SK-N-SH treated with all-trans-retinoic acid at 6 μM for 48 hours (cell line): ENCODE measurements at regions not wholly inside any gene's neighbourhood (a gene's known extent, or its start where the extent isn't known, plus 50 kb on each side); places are given as distances from the start of the nearest gene placed in this dataset.

Source experiments
- ATAC-seq: fragments of 200-7000 bp; cut with Tn5 transposase; 3 replicates; pipeline ENCODE4 v1.9.1; 2020; ENCODE audit warnings: mild to moderate bottlenecking, moderate library complexity
- BACH2 ChIP-seq: fragments of 250-450 bp; sonication (Bioruptor Pico); IDR thresholded peaks from 2 replicates; pipeline ENCODE4 v1.9.0; 2021; ENCODE audit warnings: mild to moderate bottlenecking, borderline replicate concordance
- CSRNP3 ChIP-seq: fragments of 250-450 bp; sonication (Bioruptor Pico); IDR thresholded peaks from 2 replicates; pipeline ENCODE4 v1.5.1; 2021; ENCODE audit warnings: mild to moderate bottlenecking, moderate library complexity
- GLIS3 ChIP-seq: fragments of 250-450 bp; sonication (Bioruptor Pico); IDR thresholded peaks from 2 replicates; pipeline ENCODE4 v1.5.0; 2020; ENCODE audit warnings: mild to moderate bottlenecking, moderate library complexity
- OSR1 ChIP-seq: fragments of 250-450 bp; sonication (Bioruptor Pico); IDR thresholded peaks from 2 replicates; pipeline ENCODE4 v1.8.0; 2022; ENCODE audit warnings: moderate library complexity, mild to moderate bottlenecking, inconsistent platforms
- PATZ1 ChIP-seq: fragments of 250-450 bp; sonication (Bioruptor Pico); IDR thresholded peaks from 2 replicates; pipeline ENCODE4 v1.8.0; 2020; ENCODE audit warnings: mild to moderate bottlenecking, moderate library complexity, borderline replicate concordance
- POU6F1 ChIP-seq: fragments of 250-450 bp; sonication (Bioruptor Pico); IDR thresholded peaks from 2 replicates; pipeline ENCODE4 v1.8.0; 2021; ENCODE audit warnings: low read depth, mild to moderate bottlenecking, moderate library complexity, borderline replicate concordance
- PPARA ChIP-seq: fragments of 250-450 bp; sonication (Bioruptor Pico); IDR thresholded peaks from 2 replicates; pipeline ENCODE4 v1.5.0; 2020; ENCODE audit warnings: mild to moderate bottlenecking, borderline replicate concordance
- SNAI2 ChIP-seq: fragments of 250-450 bp; sonication (Bioruptor Pico); IDR thresholded peaks from 2 replicates; pipeline ENCODE4 v1.5.0; 2020; ENCODE audit warnings: mild to moderate bottlenecking, moderate library complexity
- TCF4 ChIP-seq: fragments of 250-450 bp; sonication (Bioruptor Pico); IDR thresholded peaks from 2 replicates; pipeline ENCODE4 v1.8.0; 2021; ENCODE audit warnings: mild to moderate bottlenecking, moderate library complexity, borderline replicate concordance
- TOX ChIP-seq: fragments of 250-450 bp; sonication (Bioruptor Pico); IDR thresholded peaks from 2 replicates; pipeline ENCODE4 v1.8.0; 2021; ENCODE audit warnings: mild to moderate bottlenecking, moderate library complexity, borderline replicate concordance
- ZC3H10 ChIP-seq: fragments of 250-450 bp; sonication (Bioruptor Pico); IDR thresholded peaks from 2 replicates; pipeline ENCODE4 v1.5.1; 2021; ENCODE audit warnings: mild to moderate bottlenecking, moderate library complexity
- ZFP3 ChIP-seq: fragments of 250-450 bp; sonication (Bioruptor Pico); IDR thresholded peaks from 2 replicates; pipeline ENCODE4 v1.5.0; 2020; ENCODE audit warnings: mild to moderate bottlenecking, moderate library complexity
- ZFP30 ChIP-seq: fragments of 450-650 bp; formaldehyde crosslinking; IDR thresholded peaks from 2 replicates; pipeline ENCODE4 v1.5.0; 2022; ENCODE audit warnings: mild to moderate bottlenecking, moderate library complexity
- ZNF565 ChIP-seq: fragments of 450-650 bp; formaldehyde crosslinking; conservative IDR thresholded peaks from 2 replicates; pipeline ENCODE4 v1.5.0; 2020; ENCODE audit warnings: low read depth, mild to moderate bottlenecking, moderate library complexity
- ZNF70 ChIP-seq: fragments of 450-650 bp; formaldehyde crosslinking; IDR thresholded peaks from 2 replicates; pipeline ENCODE4 v1.5.0; 2020; ENCODE audit warnings: mild to moderate bottlenecking, moderate library complexity
- ZNF8 ChIP-seq: fragments of 450-650 bp; formaldehyde crosslinking; IDR thresholded peaks from 2 replicates; pipeline ENCODE4 v1.5.0; 2020; ENCODE audit warnings: mild to moderate bottlenecking, moderate library complexity
- TF ChIP-seq, protein P1 (sequence below): fragments of 250-450 bp; sonication (Bioruptor Pico); IDR thresholded peaks from 2 replicates; pipeline ENCODE4 v1.5.0; 2020; ENCODE audit warnings: mild to moderate bottlenecking, moderate library complexity
- TF ChIP-seq, protein P2 (sequence below): fragments of 250-450 bp; sonication (Bioruptor Pico); IDR thresholded peaks from 2 replicates; pipeline ENCODE4 v1.5.1; 2020; ENCODE audit warnings: low read depth, mild to moderate bottlenecking, moderate library complexity

- TF ChIP-seq POU6F1 (CRISPR knock-in tag), result no peak
These were observed 489.9 kb upstream of the RAG2 start (continued) for GRCh38 chr11:37087650-37088572.

DNA sequence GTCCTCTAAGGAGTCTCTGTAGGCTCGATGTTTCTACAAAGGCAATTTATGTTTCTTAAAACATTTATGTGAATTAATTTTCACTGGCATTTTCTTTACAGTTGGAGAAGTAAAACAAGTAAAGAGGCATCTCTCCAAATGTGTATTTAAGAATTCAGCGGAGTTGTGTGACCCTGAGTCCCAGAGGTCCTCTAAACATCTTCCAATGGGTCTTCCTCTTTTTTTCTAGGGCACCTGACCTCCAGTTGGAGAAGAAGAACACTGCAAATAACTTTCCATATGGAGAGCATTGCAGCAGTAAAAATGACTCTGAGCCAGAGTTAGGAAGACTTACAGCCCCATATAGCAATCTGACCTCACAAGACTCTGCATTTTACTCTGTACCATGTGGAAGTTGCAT lies 480.5 kb upstream of the RAG2 start:
- TF ChIP-seq ZFP3 (CRISPR knock-in tag), result no peak
- no peak for TF ChIP-seq PPARA
- TF ChIP-seq ZNF565 (CRISPR knock-in tag), result no peak
- TF ChIP-seq PATZ1 (CRISPR knock-in tag), result no peak
- TF ChIP-seq, protein P1, sequence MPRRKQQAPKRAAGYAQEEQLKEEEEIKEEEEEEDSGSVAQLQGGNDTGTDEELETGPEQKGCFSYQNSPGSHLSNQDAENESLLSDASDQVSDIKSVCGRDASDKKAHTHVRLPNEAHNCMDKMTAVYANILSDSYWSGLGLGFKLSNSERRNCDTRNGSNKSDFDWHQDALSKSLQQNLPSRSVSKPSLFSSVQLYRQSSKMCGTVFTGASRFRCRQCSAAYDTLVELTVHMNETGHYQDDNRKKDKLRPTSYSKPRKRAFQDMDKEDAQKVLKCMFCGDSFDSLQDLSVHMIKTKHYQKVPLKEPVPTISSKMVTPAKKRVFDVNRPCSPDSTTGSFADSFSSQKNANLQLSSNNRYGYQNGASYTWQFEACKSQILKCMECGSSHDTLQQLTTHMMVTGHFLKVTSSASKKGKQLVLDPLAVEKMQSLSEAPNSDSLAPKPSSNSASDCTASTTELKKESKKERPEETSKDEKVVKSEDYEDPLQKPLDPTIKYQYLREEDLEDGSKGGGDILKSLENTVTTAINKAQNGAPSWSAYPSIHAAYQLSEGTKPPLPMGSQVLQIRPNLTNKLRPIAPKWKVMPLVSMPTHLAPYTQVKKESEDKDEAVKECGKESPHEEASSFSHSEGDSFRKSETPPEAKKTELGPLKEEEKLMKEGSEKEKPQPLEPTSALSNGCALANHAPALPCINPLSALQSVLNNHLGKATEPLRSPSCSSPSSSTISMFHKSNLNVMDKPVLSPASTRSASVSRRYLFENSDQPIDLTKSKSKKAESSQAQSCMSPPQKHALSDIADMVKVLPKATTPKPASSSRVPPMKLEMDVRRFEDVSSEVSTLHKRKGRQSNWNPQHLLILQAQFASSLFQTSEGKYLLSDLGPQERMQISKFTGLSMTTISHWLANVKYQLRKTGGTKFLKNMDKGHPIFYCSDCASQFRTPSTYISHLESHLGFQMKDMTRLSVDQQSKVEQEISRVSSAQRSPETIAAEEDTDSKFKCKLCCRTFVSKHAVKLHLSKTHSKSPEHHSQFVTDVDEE (CRISPR knock-in tag), result no peak
- TF ChIP-seq GLIS3 (CRISPR knock-in tag), result no peak
- TF ChIP-seq CSRNP3, result no peak
- TF ChIP-seq, protein P2, sequence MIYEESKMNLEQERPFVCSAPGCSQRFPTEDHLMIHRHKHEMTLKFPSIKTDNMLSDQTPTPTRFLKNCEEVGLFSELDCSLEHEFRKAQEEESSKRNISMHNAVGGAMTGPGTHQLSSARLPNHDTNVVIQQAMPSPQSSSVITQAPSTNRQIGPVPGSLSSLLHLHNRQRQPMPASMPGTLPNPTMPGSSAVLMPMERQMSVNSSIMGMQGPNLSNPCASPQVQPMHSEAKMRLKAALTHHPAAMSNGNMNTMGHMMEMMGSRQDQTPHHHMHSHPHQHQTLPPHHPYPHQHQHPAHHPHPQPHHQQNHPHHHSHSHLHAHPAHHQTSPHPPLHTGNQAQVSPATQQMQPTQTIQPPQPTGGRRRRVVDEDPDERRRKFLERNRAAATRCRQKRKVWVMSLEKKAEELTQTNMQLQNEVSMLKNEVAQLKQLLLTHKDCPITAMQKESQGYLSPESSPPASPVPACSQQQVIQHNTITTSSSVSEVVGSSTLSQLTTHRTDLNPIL (CRISPR knock-in tag), result no peak
- TF ChIP-seq ZNF70, result no peak
- no peak for TF ChIP-seq ZC3H10
- no peak for TF ChIP-seq TCF4
- TF ChIP-seq BACH2 (CRISPR knock-in tag), result no peak
- no peak for TF ChIP-seq TOX
- TF ChIP-seq ZNF8, result no peak
- TF ChIP-seq SNAI2 (CRISPR knock-in tag), result no peak
- no peak for TF ChIP-seq OSR1 (CRISPR knock-in tag)
- TF ChIP-seq ZFP30 (CRISPR knock-in tag), result no peak
- ATAC-seq, result no peak

DNA sequence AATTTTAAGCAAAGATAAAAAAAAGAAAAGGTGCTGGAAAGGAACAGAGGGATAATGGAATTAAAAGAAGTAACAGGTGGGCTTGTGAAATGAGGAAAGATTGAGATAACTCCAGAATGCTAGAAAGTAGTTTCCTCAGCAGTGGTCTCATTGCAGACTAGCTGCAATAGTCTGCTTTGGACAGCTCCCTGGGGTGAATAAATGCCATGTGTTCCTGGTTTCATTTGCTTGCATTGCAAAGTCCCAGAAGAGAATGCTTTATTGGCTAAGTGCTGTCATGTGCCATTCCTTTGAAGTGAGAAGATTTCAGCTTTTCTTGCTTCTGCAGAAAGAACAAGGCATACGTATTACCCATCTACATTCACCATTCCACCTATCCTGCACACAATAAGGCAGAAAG lies 478.8 kb upstream of the RAG2 start:
- ATAC-seq, result no peak
- no peak for TF ChIP-seq TOX
- TF ChIP-seq, protein P1 (CRISPR knock-in tag), result no peak
- TF ChIP-seq ZC3H10, result no peak
- no peak for TF ChIP-seq GLIS3 (CRISPR knock-in tag)
